Activated T-helper 17 cell treated with anti-CD3 and anti-CD28 coated beads, Interleukin-2, amount 50 U/mL, for 72 hours (primary cell): ENCODE measurements at regions not wholly inside any gene's neighbourhood (a gene's known extent, or its start where the extent isn't known, plus 50 kb on each side); places are given as distances from the start of the nearest gene placed in this dataset.

Source experiments
- ATAC-seq: fragments of 150-1000 bp; cut with Tn5 transposase; replicated peaks from 2 replicates; pipeline ENCODE4 v1.10.0; 2021; ENCODE audit warnings: mild to moderate bottlenecking, moderate library complexity
- H3K27ac Mint-ChIP-seq: one replicate; pipeline ENCODE4 v1.8.0; 2022; ENCODE audit warnings: mixed read lengths
- H3K27me3 Mint-ChIP-seq: one replicate; pipeline ENCODE4 v1.8.0; 2022; ENCODE audit warnings: mixed read lengths
- H3K36me3 Mint-ChIP-seq: one replicate; pipeline ENCODE4 v1.8.0; 2022; ENCODE audit warnings: low read depth, mild to moderate bottlenecking, mixed read lengths
- H3K4me1 Mint-ChIP-seq: one replicate; pipeline ENCODE4 v1.8.0; 2022; ENCODE audit warnings: mixed read lengths
- H3K4me3 Mint-ChIP-seq: one replicate; pipeline ENCODE4 v1.8.0; 2022; ENCODE audit warnings: mild to moderate bottlenecking, mixed read lengths
- H3K9me3 Mint-ChIP-seq: one replicate; pipeline ENCODE4 v1.8.0; 2022; ENCODE audit warnings: mixed read lengths

DNA sequence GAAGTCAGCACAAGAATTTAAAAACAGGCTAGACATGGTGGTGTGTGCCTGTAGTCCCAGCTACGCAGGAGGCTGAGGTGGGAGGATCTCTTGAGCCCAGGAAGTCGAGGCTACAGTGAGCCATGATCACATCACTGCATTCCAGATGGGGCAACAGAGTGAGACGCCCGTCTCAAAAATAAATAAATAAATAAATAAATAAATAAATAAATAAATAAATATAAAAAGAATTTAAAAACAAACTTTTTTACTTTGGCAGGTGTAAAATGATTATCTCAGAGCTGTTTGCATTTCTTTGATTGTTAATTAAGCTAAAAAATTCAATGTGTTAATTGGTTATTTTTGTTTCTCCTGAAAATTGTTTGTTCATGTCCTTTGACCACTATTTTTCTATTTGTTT, 97.5 kb upstream of the RPS6KA3 start:
- no peaks in the 10 kb centered on the region for H3K4me1 Mint-ChIP-seq
- H3K36me3 Mint-ChIP-seq: no peaks in the 10 kb centered on the region
- H3K4me3 Mint-ChIP-seq: no peak overlapping the region
- H3K9me3 Mint-ChIP-seq: no peaks in the 10 kb centered on the region
- no peak for ATAC-seq
- no peak overlapping the region for H3K27ac Mint-ChIP-seq
- no peaks in the 10 kb centered on the region for H3K27me3 Mint-ChIP-seq

DNA sequence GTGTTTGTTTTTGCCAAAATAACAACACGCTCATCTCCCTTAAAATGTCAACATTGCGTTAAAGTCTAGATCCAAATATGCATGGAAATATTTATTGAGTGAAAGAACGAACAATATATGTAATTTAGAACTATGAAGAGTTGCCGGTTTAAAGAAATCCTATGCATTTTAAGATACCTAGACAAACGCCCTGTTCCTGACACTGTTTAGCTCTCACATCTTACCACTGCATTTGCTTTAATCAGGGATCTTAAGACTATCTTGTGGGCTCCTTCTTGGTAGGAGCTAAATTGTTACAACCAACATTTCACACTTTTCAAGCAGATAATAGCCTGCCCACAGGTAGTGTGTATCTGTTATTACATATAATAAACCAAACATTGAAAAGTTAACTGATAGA, 96.6 kb upstream of the RPS6KA3 start:
- no peaks in the 10 kb centered on the region for H3K9me3 Mint-ChIP-seq
- no peaks in the 10 kb centered on the region for H3K36me3 Mint-ChIP-seq
- H3K27me3 Mint-ChIP-seq: no peaks in the 10 kb centered on the region
- H3K4me1 Mint-ChIP-seq: no peaks in the 10 kb centered on the region
- no peak for ATAC-seq
- no peak overlapping the region for H3K27ac Mint-ChIP-seq
- no peak overlapping the region for H3K4me3 Mint-ChIP-seq

DNA sequence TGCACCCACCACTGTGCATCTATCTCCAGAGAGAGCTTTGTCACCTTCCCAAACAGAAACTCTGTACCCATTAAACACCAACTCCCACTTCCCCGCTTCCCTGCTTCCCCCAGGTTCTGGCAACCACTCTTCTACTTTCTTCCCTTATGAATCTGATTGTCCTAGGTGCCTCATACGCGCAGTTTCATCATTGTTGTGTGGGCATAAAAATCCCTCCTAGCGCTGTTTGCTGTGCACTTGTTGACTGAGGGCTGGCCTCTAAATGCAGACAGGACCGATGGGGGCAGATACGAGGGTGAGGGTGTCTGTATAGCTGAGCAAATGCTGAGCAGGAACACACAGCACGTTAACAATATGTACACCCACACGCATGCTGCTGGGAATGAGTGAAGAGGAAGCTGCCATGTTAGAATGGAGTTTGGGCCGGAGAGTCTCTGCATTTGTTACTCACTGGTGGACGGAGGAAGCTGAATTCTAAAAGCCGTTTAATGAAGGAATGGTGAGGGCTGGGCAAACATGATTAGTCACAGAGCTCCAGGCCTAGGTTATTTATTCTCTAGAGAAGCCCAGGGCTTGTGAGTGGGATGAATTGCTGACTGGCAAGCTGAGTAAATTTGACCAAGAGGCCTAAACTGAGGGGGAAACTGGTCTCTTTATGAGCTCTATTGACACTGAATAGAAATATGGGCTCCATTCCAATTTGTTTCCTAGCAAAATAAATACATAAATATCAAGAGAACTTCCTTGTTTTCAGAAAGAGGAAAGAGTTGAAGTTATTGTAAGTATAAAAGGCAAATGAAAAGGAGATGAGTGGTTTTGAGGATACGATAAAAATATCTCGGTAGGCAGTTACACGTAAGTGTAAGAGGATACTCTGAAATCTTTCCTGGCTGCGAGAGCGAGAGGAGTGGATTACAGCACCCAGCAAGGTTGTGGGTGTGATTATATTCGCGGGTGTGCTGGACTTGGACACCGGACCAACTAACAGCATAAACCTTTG, 95.9 kb upstream of the RPS6KA3 start:
- Mint-ChIP-seq H3K9me3 (no peaks in the 10 kb centered on the region), H3K4me3 (no peak overlapping the region), H3K36me3 (no peaks in the 10 kb centered on the region), H3K27me3 (no peaks in the 10 kb centered on the region), H3K27ac (no peak overlapping the region), H3K4me1 (no peaks in the 10 kb centered on the region)
- no peak for ATAC-seq

DNA sequence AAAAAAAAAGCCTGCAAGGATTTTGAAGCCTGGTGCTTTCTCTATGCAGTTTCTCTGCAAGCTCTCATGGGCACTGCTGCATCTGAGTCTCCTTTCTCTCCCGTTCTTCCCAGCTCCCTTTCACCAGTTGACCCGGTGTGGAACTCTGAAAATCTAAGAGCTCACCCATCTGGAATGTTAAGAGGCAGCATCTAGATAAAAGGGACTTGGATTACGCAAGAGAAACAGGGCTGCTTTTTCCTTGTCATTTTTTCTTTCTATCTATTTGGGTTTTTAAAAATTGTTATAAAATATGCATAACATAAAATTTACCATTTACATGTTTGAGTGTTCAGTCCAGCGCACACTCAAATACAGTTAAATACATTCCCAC, 95.2 kb upstream of the RPS6KA3 start:
- no peak for ATAC-seq
- Mint-ChIP-seq H3K4me1 (no peaks in the 10 kb centered on the region), H3K27ac (no peak overlapping the region), H3K4me3 (no peak overlapping the region), H3K9me3 (no peaks in the 10 kb centered on the region), H3K27me3 (no peaks in the 10 kb centered on the region), H3K36me3 (no peaks in the 10 kb centered on the region)

DNA sequence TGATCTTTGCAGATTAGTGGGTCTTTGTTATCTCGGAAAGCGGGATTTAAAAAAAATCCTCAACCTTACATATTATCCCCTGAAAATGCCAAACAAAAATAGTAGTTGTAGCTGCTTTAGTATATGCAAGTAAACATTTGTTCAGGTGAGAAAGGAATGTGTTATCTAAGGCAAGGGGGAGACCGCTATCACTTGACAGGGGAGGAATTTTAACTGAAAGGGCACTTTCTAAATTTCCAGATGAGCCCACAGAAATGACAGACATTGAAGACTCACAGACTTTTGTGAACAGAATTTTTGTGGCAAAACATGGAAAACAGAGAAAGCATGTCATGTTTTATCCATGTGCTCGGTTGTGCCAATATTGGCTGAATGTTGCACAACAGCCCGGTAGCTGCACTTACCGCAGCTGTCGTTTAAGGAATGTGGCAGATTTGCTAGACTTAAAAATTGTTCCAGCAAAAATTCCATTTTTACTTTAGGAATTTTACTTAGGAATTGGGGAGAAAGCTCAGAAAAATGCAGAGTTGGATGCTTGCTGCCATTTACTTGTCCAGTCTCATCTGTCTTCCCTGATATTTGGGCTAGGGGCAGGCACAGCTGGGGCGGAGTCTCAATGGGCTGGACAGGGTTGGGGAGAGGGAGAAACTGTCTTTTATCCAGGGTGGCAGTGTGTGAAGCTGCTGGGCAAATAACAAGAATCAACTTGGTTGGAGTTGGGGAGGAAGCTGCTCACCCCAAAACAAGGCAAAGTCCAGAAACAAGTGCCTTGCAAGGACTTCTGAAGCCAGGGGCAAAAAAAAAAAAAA, 94.6 kb upstream of the RPS6KA3 start:
- Mint-ChIP-seq H3K4me3 (no peak overlapping the region), H3K27me3 (no peaks in the 10 kb centered on the region), H3K4me1 (no peaks in the 10 kb centered on the region), H3K36me3 (no peaks in the 10 kb centered on the region), H3K9me3 (no peaks in the 10 kb centered on the region), H3K27ac (no peak overlapping the region)
- ATAC-seq: no peak

DNA sequence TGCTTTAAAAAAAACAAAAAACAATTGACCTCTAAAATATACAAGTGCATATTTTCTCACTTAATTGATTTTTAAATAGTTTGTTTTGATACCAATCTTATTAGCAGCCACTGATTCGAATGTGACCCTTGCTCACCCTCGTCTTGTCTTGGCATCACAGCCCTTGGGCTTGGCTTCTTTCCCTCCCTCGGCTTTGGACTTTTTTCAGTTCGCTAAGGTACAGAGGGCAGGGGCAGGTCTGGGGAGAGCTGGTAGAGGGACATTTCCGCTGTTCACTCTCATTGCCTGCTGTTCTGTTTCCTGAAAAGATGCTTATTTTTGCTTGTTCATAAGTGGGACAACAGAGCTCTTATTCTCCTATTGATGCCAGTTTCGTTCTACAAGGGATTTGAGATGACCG, 88.5 kb upstream of the RPS6KA3 start:
- no peak overlapping the region for H3K27ac Mint-ChIP-seq
- peaks cover 5% of the 10 kb centered on the region for H3K27me3 Mint-ChIP-seq
- no peak overlapping the region for H3K4me3 Mint-ChIP-seq
- no peaks in the 10 kb centered on the region for H3K36me3 Mint-ChIP-seq
- no peak for ATAC-seq
- no peaks in the 10 kb centered on the region for H3K4me1 Mint-ChIP-seq
- no peaks in the 10 kb centered on the region for H3K9me3 Mint-ChIP-seq

DNA sequence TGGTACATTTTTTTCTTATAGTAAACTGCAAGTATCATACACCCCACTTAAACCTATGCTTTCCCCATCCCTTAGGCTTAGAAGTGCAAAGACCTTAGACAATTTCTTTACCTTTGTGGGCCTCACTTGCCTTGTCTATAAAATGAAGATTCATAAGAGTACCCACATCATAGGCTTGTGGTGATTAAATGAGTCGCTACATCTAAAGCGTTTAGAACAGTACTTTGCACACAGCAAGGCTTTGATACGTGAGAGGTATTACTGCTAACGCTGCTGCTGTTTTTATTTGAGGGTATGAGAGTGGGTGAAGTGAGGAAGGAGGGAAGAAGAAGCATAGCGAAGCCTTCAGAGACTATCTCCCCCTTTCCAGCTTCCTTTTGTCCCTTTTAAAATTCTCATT, 87.8 kb upstream of the RPS6KA3 start:
- ATAC-seq: peak; percentile 43
- H3K9me3 Mint-ChIP-seq: no peaks in the 10 kb centered on the region
- peaks cover 5% of the 10 kb centered on the region for H3K27me3 Mint-ChIP-seq
- H3K4me1 Mint-ChIP-seq: no peaks in the 10 kb centered on the region
- no peak overlapping the region for H3K27ac Mint-ChIP-seq
- no peaks in the 10 kb centered on the region for H3K36me3 Mint-ChIP-seq
- no peak overlapping the region for H3K4me3 Mint-ChIP-seq

DNA sequence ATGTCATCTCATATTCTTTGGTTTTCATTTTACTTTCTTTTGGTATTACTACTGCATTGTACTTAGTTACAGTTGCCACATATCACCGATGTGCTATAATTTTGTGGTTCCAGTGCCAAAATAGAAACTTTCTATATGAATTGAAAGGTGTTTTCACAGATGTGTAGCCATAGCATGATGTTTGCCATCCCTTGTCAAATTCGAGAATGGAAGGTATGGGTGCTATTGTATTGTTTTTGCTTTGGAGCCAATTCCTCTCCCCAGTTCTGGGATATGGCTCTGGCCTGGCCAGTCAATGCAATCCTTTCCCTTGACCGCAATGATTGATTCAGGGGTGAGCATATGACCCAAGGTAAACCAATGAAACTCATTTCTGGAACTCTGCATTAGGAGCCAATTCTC, 86.2 kb upstream of the RPS6KA3 start:
- H3K9me3 Mint-ChIP-seq: no peaks in the 10 kb centered on the region
- peak; percentile 88 for ATAC-seq
- peaks cover 5% of the 10 kb centered on the region for H3K27me3 Mint-ChIP-seq
- H3K36me3 Mint-ChIP-seq: no peaks in the 10 kb centered on the region
- no peaks in the 10 kb centered on the region for H3K4me1 Mint-ChIP-seq
- peak overlapping the region; percentile 86 for H3K27ac Mint-ChIP-seq
- H3K4me3 Mint-ChIP-seq: peak overlapping the region; percentile 58

DNA sequence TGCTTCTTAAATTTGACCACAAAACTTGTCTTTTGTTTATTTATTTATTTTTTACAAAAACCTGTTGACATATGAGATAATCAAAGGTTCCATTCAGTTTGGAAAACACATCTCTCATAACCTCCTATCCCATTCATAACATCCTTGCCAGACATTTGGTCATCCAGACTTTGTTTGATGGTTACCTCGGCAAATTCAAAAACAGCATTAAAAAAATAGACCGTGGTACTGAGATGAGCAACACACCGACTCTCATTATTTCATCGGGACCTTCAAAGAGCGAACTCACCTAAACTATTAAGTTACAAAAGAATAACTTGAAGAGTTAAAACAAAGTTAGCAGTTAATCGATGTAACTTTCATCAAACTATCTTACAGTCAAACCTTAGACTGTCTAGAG, 85.8 kb upstream of the RPS6KA3 start:
- Mint-ChIP-seq H3K27ac (peak overlapping the region; percentile 86), H3K4me3 (peak overlapping the region; percentile 58), H3K36me3 (no peaks in the 10 kb centered on the region), H3K9me3 (no peaks in the 10 kb centered on the region), H3K27me3 (peaks cover 5% of the 10 kb centered on the region), H3K4me1 (no peaks in the 10 kb centered on the region)
- peak; percentile 64 for ATAC-seq

DNA sequence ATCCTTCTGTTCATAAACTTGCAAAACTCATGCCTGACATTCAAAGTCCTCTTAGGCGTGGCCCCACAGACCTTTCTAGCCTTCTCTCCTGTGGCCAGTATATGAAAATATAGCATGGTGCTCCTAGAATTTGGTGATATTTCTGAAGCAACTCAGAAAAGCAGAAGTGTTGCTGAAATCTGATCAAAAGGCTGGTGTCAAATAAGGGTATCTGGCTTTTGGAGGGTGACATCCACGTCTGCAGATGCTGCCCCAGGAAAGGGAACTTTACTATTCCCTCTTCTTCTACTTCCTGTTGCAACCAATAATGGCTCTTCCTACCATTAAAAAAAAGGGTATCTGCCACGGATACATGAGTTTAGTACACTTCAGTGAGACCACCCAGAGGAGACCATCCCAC, 83.9 kb upstream of the RPS6KA3 start:
- Mint-ChIP-seq H3K4me1 (no peaks in the 10 kb centered on the region), H3K4me3 (no peak overlapping the region), H3K27ac (no peak overlapping the region), H3K9me3 (no peaks in the 10 kb centered on the region), H3K36me3 (no peaks in the 10 kb centered on the region), H3K27me3 (peaks cover 5% of the 10 kb centered on the region)
- no peak for ATAC-seq

DNA sequence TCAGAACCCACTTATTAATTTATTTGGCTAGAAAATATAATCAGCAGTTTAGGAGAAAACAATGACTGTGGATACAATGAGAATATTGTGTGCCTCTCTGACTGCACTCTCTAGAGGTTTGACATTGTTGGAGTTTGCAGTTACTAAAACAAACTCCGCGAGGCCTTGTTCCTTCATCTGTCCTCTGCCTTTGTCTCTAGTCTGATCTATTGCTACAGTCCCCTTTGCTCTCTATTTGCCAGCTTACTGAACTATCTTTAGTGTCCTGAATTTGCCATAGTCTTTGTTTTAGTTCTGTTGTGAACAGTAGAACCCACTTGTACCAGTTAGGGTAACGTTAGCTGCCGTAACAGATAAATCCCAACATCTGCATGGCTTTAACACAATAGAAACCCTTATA, 81.4 kb upstream of the RPS6KA3 start:
- H3K9me3 Mint-ChIP-seq: no peaks in the 10 kb centered on the region
- no peaks in the 10 kb centered on the region for H3K36me3 Mint-ChIP-seq
- H3K4me3 Mint-ChIP-seq: no peak overlapping the region
- H3K4me1 Mint-ChIP-seq: no peaks in the 10 kb centered on the region
- no peak for ATAC-seq
- H3K27ac Mint-ChIP-seq: no peak overlapping the region
- H3K27me3 Mint-ChIP-seq: peaks cover 5% of the 10 kb centered on the region

DNA sequence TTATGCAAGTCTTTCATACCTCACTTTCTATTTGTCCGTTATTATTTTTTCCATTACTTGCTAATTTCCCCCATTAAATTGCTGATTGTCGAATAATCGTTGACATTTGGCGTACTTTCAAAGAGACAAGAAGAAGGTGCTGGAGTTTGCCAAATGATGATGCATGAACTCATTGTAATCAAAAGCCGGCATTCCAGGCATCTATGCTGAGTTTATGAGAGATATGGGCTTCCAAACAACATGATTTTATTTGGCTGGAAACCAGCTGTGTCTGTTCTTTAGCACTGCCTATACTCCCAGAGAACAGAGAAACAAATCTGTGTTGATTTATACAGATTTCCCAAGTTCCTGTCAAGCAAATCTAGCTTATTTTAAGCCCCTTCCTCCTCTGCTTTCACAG, 80.8 kb upstream of the RPS6KA3 start:
- Mint-ChIP-seq H3K4me3 (no peak overlapping the region), H3K9me3 (no peaks in the 10 kb centered on the region), H3K36me3 (no peaks in the 10 kb centered on the region), H3K27ac (no peak overlapping the region), H3K27me3 (peaks cover 5% of the 10 kb centered on the region), H3K4me1 (no peaks in the 10 kb centered on the region)
- ATAC-seq: no peak

DNA sequence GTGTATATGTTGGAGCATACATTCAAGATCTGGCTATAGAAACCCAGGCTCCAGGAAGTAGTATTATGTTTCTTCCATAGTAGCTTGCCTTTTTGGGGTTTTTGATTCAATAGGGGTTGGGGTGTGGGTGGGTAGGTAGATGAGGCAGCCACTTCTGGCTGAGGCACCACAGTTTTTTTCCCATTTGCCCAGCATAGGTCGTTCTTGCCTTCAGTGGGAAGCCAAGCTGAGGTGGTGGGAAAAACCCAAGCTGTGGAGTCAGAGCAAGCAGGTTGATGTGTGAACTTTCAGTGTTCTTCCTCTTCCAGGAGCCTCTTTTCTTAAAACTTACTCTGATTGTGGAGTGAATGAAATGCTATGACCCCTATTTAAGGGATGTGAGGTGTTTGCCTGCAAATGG, 67.0 kb upstream of the RPS6KA3 start:
- H3K9me3 Mint-ChIP-seq: no peaks in the 10 kb centered on the region
- no peaks in the 10 kb centered on the region for H3K4me1 Mint-ChIP-seq
- peak; percentile 96 for ATAC-seq
- no peak overlapping the region for H3K4me3 Mint-ChIP-seq
- H3K27ac Mint-ChIP-seq: no peak overlapping the region
- no peaks in the 10 kb centered on the region for H3K27me3 Mint-ChIP-seq
- H3K36me3 Mint-ChIP-seq: no peaks in the 10 kb centered on the region

DNA sequence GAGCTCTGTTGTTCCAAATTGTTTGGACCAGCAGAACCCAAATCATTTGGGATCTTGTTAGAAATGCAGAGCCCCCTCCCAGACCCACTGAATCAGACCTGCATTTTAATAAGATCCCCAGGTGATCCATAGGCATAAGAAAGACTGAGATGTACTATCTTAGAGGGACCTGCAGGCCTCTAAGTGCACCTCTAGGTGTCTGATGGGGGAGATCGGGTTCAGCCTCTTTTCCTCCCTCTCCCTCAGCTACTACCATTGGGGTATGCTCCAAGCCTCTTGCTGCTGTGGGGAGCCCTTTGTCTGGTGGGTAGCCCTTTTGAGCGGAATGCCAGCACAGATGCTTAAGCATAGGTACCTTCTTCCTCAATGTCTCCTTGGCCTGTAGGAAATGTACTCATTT, 63.8 kb upstream of the RPS6KA3 start:
- ATAC-seq: no peak
- Mint-ChIP-seq H3K4me1 (no peaks in the 10 kb centered on the region), H3K27me3 (no peaks in the 10 kb centered on the region), H3K4me3 (no peak overlapping the region), H3K9me3 (no peaks in the 10 kb centered on the region), H3K36me3 (no peaks in the 10 kb centered on the region), H3K27ac (no peak overlapping the region)

DNA sequence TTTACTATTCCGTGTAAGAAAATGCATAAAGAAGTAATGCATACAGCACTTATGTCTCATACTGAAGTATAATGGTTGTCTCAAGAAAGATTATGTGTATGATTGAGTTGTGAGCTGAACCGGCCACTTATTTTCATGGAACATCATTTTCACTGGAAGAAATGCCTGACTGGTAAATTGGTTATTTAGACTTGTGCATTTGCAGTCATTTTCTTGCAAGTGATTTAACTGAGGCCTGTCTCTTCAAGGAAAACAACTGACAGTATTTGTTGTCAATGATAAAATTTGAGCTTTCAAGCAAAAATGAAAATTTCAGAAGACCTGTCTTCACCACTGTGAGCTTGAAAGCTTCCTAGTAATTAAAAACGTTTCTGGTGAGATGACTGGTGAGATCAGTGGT, 62.7 kb upstream of the RPS6KA3 start:
- no peaks in the 10 kb centered on the region for H3K4me1 Mint-ChIP-seq
- no peaks in the 10 kb centered on the region for H3K9me3 Mint-ChIP-seq
- H3K36me3 Mint-ChIP-seq: no peaks in the 10 kb centered on the region
- no peak overlapping the region for H3K4me3 Mint-ChIP-seq
- no peak overlapping the region for H3K27ac Mint-ChIP-seq
- ATAC-seq: no peak
- H3K27me3 Mint-ChIP-seq: no peaks in the 10 kb centered on the region
